ENCODE measurements at regions not wholly inside any gene's neighbourhood (a gene's known extent, or its start where the extent isn't known, plus 50 kb on each side); places are given as distances from the start of the nearest gene placed in this dataset.
"Not testable (repeated sequence)": the region's sequence is repeated elsewhere in the genome, so short reads cannot be mapped to it uniquely, and the experiment has no call there.

DNA sequence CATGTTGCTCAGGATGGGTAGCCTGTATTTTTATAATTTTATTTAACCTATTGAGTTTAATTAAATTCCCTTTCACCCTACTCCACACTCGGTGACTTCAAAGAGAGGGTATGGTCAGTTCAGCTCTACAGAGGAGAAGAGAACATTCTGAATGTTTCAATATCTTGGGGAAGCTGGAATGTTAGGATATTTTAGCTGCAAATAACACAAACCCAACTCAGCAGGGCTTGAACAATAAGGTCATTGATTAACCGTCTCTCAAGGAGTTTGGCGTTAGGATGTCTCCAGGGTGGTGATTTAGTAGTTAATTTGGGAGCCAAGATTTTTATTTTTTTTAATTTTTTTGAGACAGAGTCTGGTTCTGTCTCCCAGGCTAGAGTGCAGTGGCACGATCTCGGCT, 143.6 kb upstream of the SALL4 start:
- no peak for TF ChIP-seq POLR2AphosphoS5 (IDR thresholded peaks at IDR 0.05)
- no peak for TF ChIP-seq POLR2A (IDR thresholded peaks at IDR 0.05)
- TF ChIP-seq, protein P1, sequence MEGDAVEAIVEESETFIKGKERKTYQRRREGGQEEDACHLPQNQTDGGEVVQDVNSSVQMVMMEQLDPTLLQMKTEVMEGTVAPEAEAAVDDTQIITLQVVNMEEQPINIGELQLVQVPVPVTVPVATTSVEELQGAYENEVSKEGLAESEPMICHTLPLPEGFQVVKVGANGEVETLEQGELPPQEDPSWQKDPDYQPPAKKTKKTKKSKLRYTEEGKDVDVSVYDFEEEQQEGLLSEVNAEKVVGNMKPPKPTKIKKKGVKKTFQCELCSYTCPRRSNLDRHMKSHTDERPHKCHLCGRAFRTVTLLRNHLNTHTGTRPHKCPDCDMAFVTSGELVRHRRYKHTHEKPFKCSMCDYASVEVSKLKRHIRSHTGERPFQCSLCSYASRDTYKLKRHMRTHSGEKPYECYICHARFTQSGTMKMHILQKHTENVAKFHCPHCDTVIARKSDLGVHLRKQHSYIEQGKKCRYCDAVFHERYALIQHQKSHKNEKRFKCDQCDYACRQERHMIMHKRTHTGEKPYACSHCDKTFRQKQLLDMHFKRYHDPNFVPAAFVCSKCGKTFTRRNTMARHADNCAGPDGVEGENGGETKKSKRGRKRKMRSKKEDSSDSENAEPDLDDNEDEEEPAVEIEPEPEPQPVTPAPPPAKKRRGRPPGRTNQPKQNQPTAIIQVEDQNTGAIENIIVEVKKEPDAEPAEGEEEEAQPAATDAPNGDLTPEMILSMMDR (IDR thresholded peaks at IDR 0.05): no peak
- Histone ChIP-seq H3K27ac (no peak overlapping the region), H3K4me1 (no peaks in the 10 kb centered on the region), H3K27me3 (no peaks in the 10 kb centered on the region), H3K9me3 (no peaks in the 10 kb centered on the region), H3K4me3 (no peak overlapping the region), H3K36me3 (no peaks in the 10 kb centered on the region)
- DNase-seq (ENCODE audit: low spot score in 2 of 2): no peak
- intact Hi-C loops (cut with DNase I; ENCODE audit: low total_unique reads): no loop called here

DNA sequence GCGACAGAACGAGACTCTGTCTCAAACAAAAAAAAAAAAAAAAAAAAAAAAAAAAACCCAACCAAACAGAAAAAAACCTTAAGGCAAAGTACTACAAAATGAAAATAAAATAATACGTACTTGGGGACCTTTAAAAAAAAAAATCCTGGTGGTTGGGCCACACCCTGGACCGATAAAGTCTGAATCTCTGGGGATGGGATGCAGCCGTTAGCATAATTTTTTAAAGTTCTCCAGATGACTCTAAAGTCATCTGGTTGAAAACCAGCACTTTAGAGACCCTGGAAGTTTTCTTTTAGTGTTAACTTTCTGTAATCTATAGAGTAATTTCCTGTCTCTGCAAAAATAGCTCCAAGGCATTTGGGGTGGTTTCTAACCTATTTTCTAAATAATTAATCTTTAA, 142.9 kb upstream of the SALL4 start:
- intact Hi-C loops (cut with DNase I; ENCODE audit: low total_unique reads): no loop called here
- H3K36me3 ChIP-seq: no peaks in the 10 kb centered on the region
- no peaks in the 10 kb centered on the region for H3K27me3 ChIP-seq
- H3K4me1 ChIP-seq: no peaks in the 10 kb centered on the region
- no peak for TF ChIP-seq POLR2A (IDR thresholded peaks at IDR 0.05)
- no peak overlapping the region for H3K27ac ChIP-seq
- no peak for DNase-seq (ENCODE audit: low spot score in 2 of 2)
- H3K9me3 ChIP-seq: no peaks in the 10 kb centered on the region
- no peak overlapping the region for H3K4me3 ChIP-seq

DNA sequence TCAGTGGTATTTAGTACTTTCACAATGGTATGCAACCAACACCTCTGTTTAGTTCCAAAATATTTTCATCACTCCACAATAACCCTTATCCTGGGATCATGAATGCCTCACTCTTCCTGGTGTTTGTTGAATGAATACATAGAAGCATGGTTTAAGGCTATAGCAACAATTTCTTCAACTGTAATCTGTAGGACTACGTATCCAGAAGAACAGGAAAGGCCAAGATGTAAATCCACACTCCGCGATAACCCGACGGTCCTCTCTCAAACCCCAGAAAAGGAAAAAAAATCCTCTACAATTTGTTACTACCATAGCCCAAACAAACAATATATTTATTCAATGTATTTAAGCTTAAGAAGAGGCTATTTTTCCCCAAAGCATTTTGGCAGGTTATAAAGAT, 141.4 kb upstream of the SALL4 start:
- Histone ChIP-seq H3K9me3 (no peaks in the 10 kb centered on the region), H3K36me3 (no peaks in the 10 kb centered on the region), H3K4me3 (no peak overlapping the region), H3K27me3 (no peaks in the 10 kb centered on the region), H3K27ac (no peak overlapping the region), H3K4me1 (no peaks in the 10 kb centered on the region)
- DNase-seq (ENCODE audit: low spot score in 2 of 2): no peak
- TF ChIP-seq POLR2AphosphoS5 (IDR thresholded peaks at IDR 0.05): no peak
- no peak for TF ChIP-seq POLR2A (IDR thresholded peaks at IDR 0.05)
- TF ChIP-seq, protein P1 (IDR thresholded peaks at IDR 0.05): no peak
- intact Hi-C loops (cut with DNase I; ENCODE audit: low total_unique reads): no loop called here

DNA sequence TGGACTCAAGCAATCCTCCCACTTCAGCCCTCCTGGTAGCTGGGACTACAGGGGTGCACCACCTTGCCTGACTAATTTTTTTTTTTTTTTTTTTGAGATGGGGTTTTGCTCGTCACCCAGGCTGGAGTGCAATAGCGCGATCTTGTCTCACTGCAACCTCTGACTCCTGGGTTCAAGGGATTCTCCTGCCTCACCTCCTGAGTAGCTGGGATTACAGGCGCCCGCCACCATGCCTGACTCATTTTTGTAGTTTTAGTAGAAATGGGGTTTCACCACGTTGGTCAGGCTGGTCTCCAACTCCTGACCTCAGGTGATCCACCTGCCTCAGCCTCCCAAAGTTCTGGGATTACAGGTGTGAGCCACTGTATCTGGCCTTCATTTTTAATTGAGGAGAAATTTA, 141.0 kb upstream of the SALL4 start:
- H3K36me3 ChIP-seq; intact Hi-C loops (cut with DNase I; ENCODE audit: low total_unique reads); DNase-seq (ENCODE audit: low spot score in 2 of 2); H3K27ac ChIP-seq; H3K9me3 ChIP-seq; H3K27me3 ChIP-seq; H3K4me3 ChIP-seq; H3K4me1 ChIP-seq: not testable (repeated sequence)

DNA sequence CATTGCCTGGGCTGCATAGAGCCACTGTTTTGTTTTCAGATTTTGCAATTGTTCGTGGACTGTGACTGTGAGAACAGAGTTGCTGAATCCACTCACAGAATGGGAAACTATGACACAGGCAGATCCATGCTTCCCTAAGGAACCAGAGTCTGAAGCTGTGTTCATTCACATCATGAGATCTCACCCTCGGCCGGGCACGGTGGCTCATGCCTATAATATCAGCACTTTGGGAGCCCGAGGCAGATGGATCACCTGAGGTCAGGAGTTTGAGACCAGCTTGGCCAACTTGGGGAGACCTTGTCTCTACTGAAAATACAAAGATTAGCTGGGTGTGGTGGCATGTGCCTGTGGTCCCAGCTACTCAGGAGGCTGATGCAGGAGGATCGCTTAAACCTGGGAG, 139.2 kb upstream of the SALL4 start:
- H3K27me3 ChIP-seq: no peaks in the 10 kb centered on the region
- H3K9me3 ChIP-seq: no peaks in the 10 kb centered on the region
- intact Hi-C loops (cut with DNase I; ENCODE audit: low total_unique reads): no loop called here
- no peak overlapping the region for H3K4me3 ChIP-seq
- H3K27ac ChIP-seq: no peak overlapping the region
- no peaks in the 10 kb centered on the region for H3K4me1 ChIP-seq
- TF ChIP-seq POLR2A (IDR thresholded peaks at IDR 0.05): no peak
- TF ChIP-seq POLR2AphosphoS5 (IDR thresholded peaks at IDR 0.05): no peak
- TF ChIP-seq, protein P1 (IDR thresholded peaks at IDR 0.05): no peak
- H3K36me3 ChIP-seq: no peaks in the 10 kb centered on the region
- DNase-seq (ENCODE audit: low spot score in 2 of 2): no peak

DNA sequence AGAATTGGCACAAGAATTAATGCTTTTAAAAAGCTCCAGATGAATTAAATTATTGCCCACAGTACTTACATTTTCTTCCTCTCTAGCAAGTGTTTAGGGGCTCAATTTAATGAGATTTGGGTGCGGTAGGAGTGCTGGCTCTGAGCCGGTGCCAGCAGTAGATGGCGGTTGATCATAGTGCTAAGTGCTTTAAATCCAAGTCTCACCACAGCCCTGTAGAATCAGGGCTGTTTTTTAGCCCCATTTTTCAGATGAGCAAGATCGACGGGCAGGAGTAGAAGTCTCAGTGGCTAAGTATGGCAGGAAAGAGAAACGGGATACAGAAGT, 136.9 kb upstream of the SALL4 start:
- no peak for TF ChIP-seq POLR2A (IDR thresholded peaks at IDR 0.05)
- TF ChIP-seq POLR2AphosphoS5 (IDR thresholded peaks at IDR 0.05): no peak
- Histone ChIP-seq H3K36me3 (no peaks in the 10 kb centered on the region), H3K27ac (no peak overlapping the region), H3K4me3 (no peak overlapping the region), H3K27me3 (no peaks in the 10 kb centered on the region), H3K9me3 (no peaks in the 10 kb centered on the region), H3K4me1 (no peaks in the 10 kb centered on the region)
- intact Hi-C loops (cut with DNase I; ENCODE audit: low total_unique reads): no loop called here
- DNase-seq (ENCODE audit: low spot score in 2 of 2): no peak

DNA sequence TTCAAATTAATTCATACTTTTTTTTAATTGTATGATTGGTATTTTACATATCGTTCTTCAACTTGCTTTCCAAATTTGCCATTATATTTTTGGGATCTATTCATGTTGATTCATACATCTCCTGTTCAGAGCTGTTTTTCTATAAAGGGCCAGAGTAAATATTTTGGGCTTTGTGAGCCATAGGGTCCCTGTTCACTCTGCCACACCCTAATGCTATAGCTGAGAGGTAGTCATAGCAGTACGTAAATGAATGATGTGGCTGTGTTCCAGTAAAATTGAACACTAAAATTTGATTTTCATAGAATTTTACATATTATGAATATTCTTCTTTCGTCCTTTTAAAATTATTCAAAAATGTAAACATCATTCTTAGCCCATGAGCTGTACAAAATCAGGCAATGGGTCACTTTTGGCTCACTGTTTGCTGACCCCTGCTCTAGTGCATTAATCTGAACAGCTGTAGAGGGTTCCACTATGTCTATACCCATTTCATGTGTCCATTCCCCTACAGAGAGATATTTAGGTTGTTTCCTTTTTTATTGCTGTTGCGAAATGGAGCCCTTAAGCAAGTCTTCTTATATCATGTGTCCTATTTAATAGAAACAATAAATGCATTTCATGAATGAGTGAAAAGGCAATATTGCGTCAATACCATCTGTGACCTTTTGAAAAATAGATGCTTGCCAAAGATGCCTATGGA, 136.4 kb upstream of the SALL4 start:
- Histone ChIP-seq H3K27me3 (no peaks in the 10 kb centered on the region), H3K4me3 (no peak overlapping the region), H3K4me1 (no peaks in the 10 kb centered on the region), H3K27ac (no peak overlapping the region), H3K36me3 (no peaks in the 10 kb centered on the region), H3K9me3 (no peaks in the 10 kb centered on the region)
- intact Hi-C loops (cut with DNase I; ENCODE audit: low total_unique reads): no loop called here
- TF ChIP-seq, protein P1 (IDR thresholded peaks at IDR 0.05): no peak
- TF ChIP-seq POLR2A (IDR thresholded peaks at IDR 0.05) (no peak), POLR2AphosphoS5 (IDR thresholded peaks at IDR 0.05) (no peak)
- no peak for DNase-seq (ENCODE audit: low spot score in 2 of 2)
